ENCODE measurements at regions not wholly inside any gene's neighbourhood (a gene's known extent, or its start where the extent isn't known, plus 50 kb on each side); places are given as distances from the start of the nearest gene placed in this dataset.

GRCh38 chr15:93917181-93917580, 314.2 kb upstream of the MCTP2 start:
- no peak for TF ChIP-seq EZH2 (IDR thresholded peaks at IDR 0.05; ENCODE audit: borderline replicate concordance, low read depth, low read length, severe bottlenecking)
- no peak for TF ChIP-seq CTCF (IDR thresholded peaks at IDR 0.05; ENCODE audit: borderline replicate concordance, extremely low read depth, low read length, poor library complexity, severe bottlenecking)
